ENCODE measurements at regions not wholly inside any gene's neighbourhood (a gene's known extent, or its start where the extent isn't known, plus 50 kb on each side); places are given as distances from the start of the nearest gene placed in this dataset.

GRCh38 chr2:145190031-145190703 lies 670.2 kb upstream of the ZEB2 start:
- DNase-seq: no peak

GRCh38 chr2:145186303-145186702 lies 666.4 kb upstream of the ZEB2 start:
- no peak for DNase-seq

- DNase-seq: no peak
Observed at GRCh38 chr2:145185696-145186095, 665.8 kb upstream of the ZEB2 start.

GRCh38 chr2:145184741-145185651 lies 665.1 kb upstream of the ZEB2 start:
- no peak for DNase-seq

GRCh38 chr2:145169285-145169684 lies 649.4 kb upstream of the ZEB2 start:
- DNase-seq: no peak

GRCh38 chr2:145168091-145168490 lies 648.2 kb upstream of the ZEB2 start:
- DNase-seq: no peak

GRCh38 chr2:145166731-145167302 lies 646.9 kb upstream of the ZEB2 start:
- no peak for DNase-seq

- no peak for DNase-seq
Observed at GRCh38 chr2:145161656-145162055, 641.7 kb upstream of the ZEB2 start.

GRCh38 chr2:145160855-145161254 lies 640.9 kb upstream of the ZEB2 start:
- DNase-seq: no peak

- no peak for DNase-seq
Observed at GRCh38 chr2:145159676-145160075, 639.8 kb upstream of the ZEB2 start.

GRCh38 chr2:145157741-145158591 lies 638.0 kb upstream of the ZEB2 start:
- no peak for DNase-seq

- no peak for DNase-seq
Observed at GRCh38 chr2:145157036-145157675, 637.2 kb upstream of the ZEB2 start.

GRCh38 chr2:145156199-145156598 lies 636.3 kb upstream of the ZEB2 start:
- DNase-seq: no peak

GRCh38 chr2:145155196-145155595 lies 635.3 kb upstream of the ZEB2 start:
- no peak for DNase-seq

- no peak for DNase-seq
Observed at GRCh38 chr2:145154731-145155130, 634.8 kb upstream of the ZEB2 start.

GRCh38 chr2:145146691-145147090 lies 626.8 kb upstream of the ZEB2 start:
- no peak for DNase-seq

- DNase-seq: no peak
Observed at GRCh38 chr2:145144131-145144728, 624.3 kb upstream of the ZEB2 start.

GRCh38 chr2:145141981-145142380 lies 622.1 kb upstream of the ZEB2 start:
- no peak for DNase-seq

GRCh38 chr2:145140658-145141057 lies 620.7 kb upstream of the ZEB2 start:
- no peak for DNase-seq

- no peak for DNase-seq
Observed at GRCh38 chr2:145138626-145139025, 618.7 kb upstream of the ZEB2 start.

GRCh38 chr2:145137901-145138300 lies 618.0 kb upstream of the ZEB2 start:
- DNase-seq: no peak

GRCh38 chr2:145137211-145137610 lies 617.3 kb upstream of the ZEB2 start:
- no peak for DNase-seq

Data from GOT3 (cell line).